ENCODE measurements at regions not wholly inside any gene's neighbourhood (a gene's known extent, or its start where the extent isn't known, plus 50 kb on each side); places are given as distances from the start of the nearest gene placed in this dataset.

GRCh38 chr1:170307426-170307825 lies 161.7 kb downstream of the NTMT2 start (continued):
- no peak for TF ChIP-seq RNF2 (IDR thresholded peaks at IDR 0.05; ENCODE audit: borderline replicate concordance, low read depth, low read length, missing control alignments, poor library complexity, severe bottlenecking)

All from H1 (cell line).